PC-3 (cell line): ENCODE measurements at regions not wholly inside any gene's neighbourhood (a gene's known extent, or its start where the extent isn't known, plus 50 kb on each side); places are given as distances from the start of the nearest gene placed in this dataset.

Experiments
- ATAC-seq: fragments of 200-7000 bp; cut with Tn5 transposase; 2 replicates; pipeline ENCODE4 v1.9.1; 2020; ENCODE audit warnings: mild to moderate bottlenecking, moderate library complexity
- BruUV-seq: library from RNA; stranded (reverse); fragments of 400-500 nt; replicated peaks from 2 replicates; lab custom pipeline; 2021; lab: Mats Ljungman, UMichigan
- CTCF ChIA-PET: fragments of 300-600 bp; sonication (Branson Sonifier 250); formaldehyde crosslinking; loops from one replicate; lab custom pipeline; 2022; ENCODE audit warnings: antibody characterized with exemption; lab: Charles Lee
- POLR2A ChIA-PET: fragments of 300-600 bp; sonication (Branson Sonifier 250); formaldehyde crosslinking; loops from one replicate; lab custom pipeline; 2022; ENCODE audit warnings: antibody characterized with exemption; ENCODE audit not compliant: unreplicated experiment; lab: Charles Lee
- DNase-seq: peaks from one replicate; pipeline ENCODE4 v3.0.0-alpha.2; 2015
- H2AFZ ChIP-seq: fragments of 300-600 bp; sonication (generic); 2 replicates; pipeline ENCODE4 v1.6.0; 2016; ENCODE audit warnings: antibody characterized with exemption, low read length
- H3F3A ChIP-seq: fragments of 300-600 bp; sonication (generic); one replicate; pipeline ENCODE4 v1.6.0; 2017; ENCODE audit warnings: antibody characterized with exemption, low read length, control low read depth, mild to moderate bottlenecking; ENCODE audit not compliant: unreplicated experiment
- H3K27ac ChIP-seq: fragments of 300-600 bp; sonication (generic); 2 replicates; pipeline ENCODE4 v1.5.1; 2016; ENCODE audit warnings: mild to moderate bottlenecking, low read length
- H3K27me3 ChIP-seq: fragments of 300-600 bp; sonication (generic); 2 replicates; pipeline ENCODE4 v1.6.1; 2016; ENCODE audit warnings: low read length, mixed read lengths
- H3K36me3 ChIP-seq: fragments of 300-600 bp; sonication (generic); 2 replicates; pipeline ENCODE4 v1.6.1; 2016; ENCODE audit warnings: low read depth, mixed run types, low read length, mixed read lengths
- H3K4me1 ChIP-seq: fragments of 300-600 bp; sonication (generic); 2 replicates; pipeline ENCODE4 v1.5.1; 2016; ENCODE audit warnings: low read length; ENCODE audit not compliant: insufficient read depth
- H3K4me2 ChIP-seq: fragments of 300-600 bp; sonication (generic); 2 replicates; pipeline ENCODE4 v1.6.0; 2016; ENCODE audit warnings: low read length
- H3K4me3 ChIP-seq: fragments of 300-600 bp; sonication (generic); 2 replicates; pipeline ENCODE4 v1.5.1; 2016; ENCODE audit warnings: mild to moderate bottlenecking, low read length, mixed read lengths
- H3K79me2 ChIP-seq: fragments of 300-600 bp; sonication (generic); 2 replicates; pipeline ENCODE4 v1.6.1; 2017; ENCODE audit warnings: low read length, mixed read lengths
- H3K9ac ChIP-seq: fragments of 300-600 bp; sonication (generic); 2 replicates; pipeline ENCODE4 v1.6.0; 2016; ENCODE audit warnings: mild to moderate bottlenecking, low read length
- H3K9me2 ChIP-seq: fragments of 300-600 bp; sonication (generic); replicated peaks from 2 replicates; pipeline ENCODE4 v1.6.1; 2016; ENCODE audit warnings: mixed run types, low read length, mixed read lengths
- H3K9me3 ChIP-seq: fragments of 300-600 bp; sonication (generic); 2 replicates; pipeline ENCODE4 v1.6.1; 2016; ENCODE audit warnings: low read length, mixed read lengths
- H4K20me1 ChIP-seq: fragments of 300-600 bp; sonication (generic); 2 replicates; pipeline ENCODE4 v1.6.1; 2016; ENCODE audit warnings: low read length, mixed read lengths
- CTCF ChIP-seq: fragments of 300-600 bp; sonication (generic); conservative IDR thresholded peaks from 2 replicates; pipeline ENCODE4 v1.5.1; 2017; ENCODE audit warnings: antibody characterized with exemption, low read depth, mild to moderate bottlenecking, low read length
- EZH2 ChIP-seq: fragments of 300-600 bp; sonication (generic); IDR thresholded peaks from one replicate; pipeline ENCODE4 v1.6.1; 2017; ENCODE audit warnings: antibody characterized with exemption, mild to moderate bottlenecking, low read length; ENCODE audit not compliant: unreplicated experiment
- EZH2phosphoT487 ChIP-seq: fragments of 300-600 bp; sonication (generic); IDR thresholded peaks from 2 replicates; pipeline ENCODE4 v1.6.1; 2018; ENCODE audit warnings: mild to moderate bottlenecking, antibody characterized with exemption, low read length, borderline replicate concordance
- intact Hi-C: fragments of 100-400 bp; cut with micrococcal nuclease; formaldehyde crosslinking; loops from 2 replicates; pipeline ENCODE4 v1.9.0; 2023

GRCh38 chr10:63833411-63834060 lies 312.3 kb downstream of the REEP3 start:
- no peaks in the 10 kb centered on the region for H3K4me1 ChIP-seq
- intact Hi-C loops, result no loop called here
- ChIA-PET POLR2A (no interaction called here), CTCF (no interaction called here)
- H4K20me1 ChIP-seq, result no peaks in the 10 kb centered on the region
- DNase-seq, result no peak
- H3K27me3 ChIP-seq, result peaks cover 30% of the 10 kb centered on the region
- no peaks in the 10 kb centered on the region for H3F3A ChIP-seq
- H3K9me3 ChIP-seq, result no peaks in the 10 kb centered on the region
- no peaks in the 10 kb centered on the region for H3K9me2 ChIP-seq
- no peak for TF ChIP-seq EZH2
- TF ChIP-seq CTCF, result no peak
- no peak for ATAC-seq
- no peak overlapping the region for H2AFZ ChIP-seq
- no peaks in the 10 kb centered on the region for H3K79me2 ChIP-seq
- H3K36me3 ChIP-seq, result no peaks in the 10 kb centered on the region
- no peak overlapping the region for H3K4me3 ChIP-seq
- BruUV-seq, result no TSS peak
- no peak overlapping the region for H3K4me2 ChIP-seq
- no peak overlapping the region for H3K9ac ChIP-seq
- H3K27ac ChIP-seq, result no peak overlapping the region

- no peak for TF ChIP-seq EZH2phosphoT487
- Histone ChIP-seq H3F3A (no peaks in the 10 kb centered on the region), H3K79me2 (no peaks in the 10 kb centered on the region), H3K4me1 (no peaks in the 10 kb centered on the region), H3K9me2 (no peaks in the 10 kb centered on the region), H3K9ac (no peak overlapping the region), H3K27me3 (peaks cover 61% of the 10 kb centered on the region), H3K4me3 (no peak overlapping the region), H3K36me3 (no peaks in the 10 kb centered on the region), H3K27ac (no peak overlapping the region), H2AFZ (no peak overlapping the region), H3K9me3 (no peaks in the 10 kb centered on the region), H4K20me1 (no peaks in the 10 kb centered on the region), H3K4me2 (no peak overlapping the region)
- POLR2A ChIA-PET, result no interaction called here
- ATAC-seq (no peak), DNase-seq (no peak)
- BruUV-seq, result no TSS peak
- CTCF ChIA-PET, result no interaction called here
- intact Hi-C loops, result no loop called here
Observed at GRCh38 chr10:63836666-63837442, 315.7 kb downstream of the REEP3 start.

- H3K27me3 ChIP-seq, result peaks cover 52% of the 10 kb centered on the region
- no peak for TF ChIP-seq EZH2
- no peak for TF ChIP-seq EZH2phosphoT487
- TF ChIP-seq CTCF, result no peak
- no peak overlapping the region for H2AFZ ChIP-seq
- ATAC-seq, result no peak
- no peak overlapping the region for H3K4me2 ChIP-seq
- H4K20me1 ChIP-seq, result no peaks in the 10 kb centered on the region
- no peaks in the 10 kb centered on the region for H3K79me2 ChIP-seq
- CTCF ChIA-PET, result no interaction called here
- H3K9me3 ChIP-seq, result no peaks in the 10 kb centered on the region
- H3K27ac ChIP-seq, result no peak overlapping the region
- POLR2A ChIA-PET, result no interaction called here
- no TSS peak for BruUV-seq
- H3F3A ChIP-seq, result no peaks in the 10 kb centered on the region
- intact Hi-C loops, result no loop called here
- no peaks in the 10 kb centered on the region for H3K4me1 ChIP-seq
- no peaks in the 10 kb centered on the region for H3K9me2 ChIP-seq
- no peak overlapping the region for H3K4me3 ChIP-seq
- H3K9ac ChIP-seq, result no peak overlapping the region
- DNase-seq, result no peak
- H3K36me3 ChIP-seq, result no peaks in the 10 kb centered on the region
Observed at GRCh38 chr10:63841761-63842160, 320.6 kb downstream of the REEP3 start.
